Heart right ventricle (tissue), 16 donors: ENCODE measurements at regions not wholly inside any gene's neighbourhood (a gene's known extent, or its start where the extent isn't known, plus 50 kb on each side); places are given as distances from the start of the nearest gene placed in this dataset.

Source experiments
- ATAC-seq, 8 donors: fragments of 200-7000 bp; cut with Tn5 transposase; one replicate each; pipeline ENCODE4 v1.9.1; 2020; ENCODE audit warnings: mild to moderate bottlenecking in 8 of 8, moderate library complexity in 8 of 8, moderate number of reproducible peaks in 1 of 8
- DNase-seq, 2 donors: peaks; one replicate each; pipeline ENCODE4 v3.0.0-alpha.2; 2020
- H3K27ac ChIP-seq, 10 donors: fragments of 200-600 bp; sonication (generic) in 2 of 10; one replicate each; pipeline versions ENCODE4 v1.5.0 to v1.8.0; 2020 to 2022; ENCODE audit warnings: mild to moderate bottlenecking in 3 of 10
- H3K27me3 ChIP-seq, 7 donors: fragments of 200-600 bp; one replicate each; pipeline ENCODE4 v1.8.0; 2021 to 2022; ENCODE audit warnings: mild to moderate bottlenecking in 2 of 7
- H3K36me3 ChIP-seq, 9 donors: fragments of 200-600 bp; sonication (generic) in 1 of 9; one replicate each; pipeline versions ENCODE4 v1.5.0 to v1.8.0; 2020 to 2022; ENCODE audit warnings: mild to moderate bottlenecking in 2 of 9
- H3K4me1 ChIP-seq, 9 donors: fragments of 200-600 bp; sonication (generic) in 1 of 9; one replicate each; pipeline versions ENCODE4 v1.5.0 to v1.8.0; 2020 to 2022; ENCODE audit warnings: mild to moderate bottlenecking in 4 of 9
- H3K4me3 ChIP-seq, 10 donors: fragments of 200-600 bp; sonication (generic) in 2 of 10; one replicate each; pipeline versions ENCODE4 v1.5.0 to v1.8.0; 2020 to 2022; ENCODE audit warnings: mild to moderate bottlenecking in 7 of 10, moderate library complexity in 2 of 10
- H3K9me3 ChIP-seq, 11 donors: fragments of 200-600 bp in 10 of 11; sonication (generic) in 2 of 11; one replicate each; pipeline versions ENCODE4 v1.5.0 to v1.8.0; 2013 to 2022; ENCODE audit warnings: mild to moderate bottlenecking in 2 of 11, control low read depth in 1 of 11, moderate library complexity in 1 of 11
- WGBS, 2 donors: extraction: QIAGEN DNeasy Blood & Tissue Kit; methylation state at CpG; one replicate each; pipeline ENCODE4 v1.1.7; 2013; ENCODE audit warnings: inconsistent platforms in 1 of 2; 5-methylcytosine and 5-hydroxymethylcytosine counted together
- intact Hi-C, 10 donors: fragments of 100-400 bp; cut with DNase I; formaldehyde crosslinking; loops; one replicate each; pipeline versions ENCODE4 v1.11.1 to v1.14.2; 2022
- TF ChIP-seq, protein P1 (sequence below), 9 donors: fragments of 200-600 bp; sonication (generic) in 2 of 9; IDR thresholded peaks; one replicate each; pipeline versions ENCODE4 v1.5.0 to v1.8.0; 2021 to 2022; ENCODE audit warnings: antibody characterized with exemption in 9 of 9, mild to moderate bottlenecking in 5 of 9, moderate library complexity in 1 of 9
- donor health status: Arrhythmogenic right ventricular cardiomyopathy.
- donor health status: ischemic (EF 13 %, LVEDD 7.1; RV severe dilation, severe dysfunction).
- donor health status: healthy with polysubstance abuse.
- donor health status: DM: no; HTN: yes; CAD: no.
- donor health status: DM: no; HTN: no; CAD: no.
- donor health status: ischemic (EF 25% LVEDD 6.9; RV normal size, moderate dysfunction).
- donor health status: ischemic (EF 25% LVEDD 5.7; RV mildly dilated, moderate dysfunction).
- donor health status: healthy.
- donor health status: DM: yes; HTN: yes; CAD: no.
- donor health status: Ischemic cardiomyopathy.
- donor health status: ischemic (EF 35%, LVEDD 5.7; RV mildly dilated, moderate dysfunction).
- donor health status: nonischemic (EF 11% LVEDD 7.7; RV severe dilation, severe dysfunction).
- donor health status: DM: yes; HTN: yes; CAD: no.
- donor health status: PGD.
- donor health status: ischemic (EF 29% LVEDD 5.4; RV normal size, mild dysfunction).
- donor health status: nonischemic (EF 23%, LVEDD 6.1; RV moderate dilation, normal function).

GRCh38 chr3:148044151-148044550 is 635.0 kb downstream of the ZIC1 start:
- no peak for ATAC-seq
- peaks cover 0 to 12% (median 0%) of the 10 kb centered on the region in 11 donors for H3K9me3 ChIP-seq
- intact Hi-C loops: no loop called here
- TF ChIP-seq, protein P1, sequence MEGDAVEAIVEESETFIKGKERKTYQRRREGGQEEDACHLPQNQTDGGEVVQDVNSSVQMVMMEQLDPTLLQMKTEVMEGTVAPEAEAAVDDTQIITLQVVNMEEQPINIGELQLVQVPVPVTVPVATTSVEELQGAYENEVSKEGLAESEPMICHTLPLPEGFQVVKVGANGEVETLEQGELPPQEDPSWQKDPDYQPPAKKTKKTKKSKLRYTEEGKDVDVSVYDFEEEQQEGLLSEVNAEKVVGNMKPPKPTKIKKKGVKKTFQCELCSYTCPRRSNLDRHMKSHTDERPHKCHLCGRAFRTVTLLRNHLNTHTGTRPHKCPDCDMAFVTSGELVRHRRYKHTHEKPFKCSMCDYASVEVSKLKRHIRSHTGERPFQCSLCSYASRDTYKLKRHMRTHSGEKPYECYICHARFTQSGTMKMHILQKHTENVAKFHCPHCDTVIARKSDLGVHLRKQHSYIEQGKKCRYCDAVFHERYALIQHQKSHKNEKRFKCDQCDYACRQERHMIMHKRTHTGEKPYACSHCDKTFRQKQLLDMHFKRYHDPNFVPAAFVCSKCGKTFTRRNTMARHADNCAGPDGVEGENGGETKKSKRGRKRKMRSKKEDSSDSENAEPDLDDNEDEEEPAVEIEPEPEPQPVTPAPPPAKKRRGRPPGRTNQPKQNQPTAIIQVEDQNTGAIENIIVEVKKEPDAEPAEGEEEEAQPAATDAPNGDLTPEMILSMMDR (IDR thresholded peaks at IDR 0.05): no peak
- no peaks in the 10 kb centered on the region for H3K4me1 ChIP-seq
- WGBS, 2 donors: 66 to 76% methylated on average over 1 of the region's 1 CpG
- no peak overlapping the region for H3K27ac ChIP-seq
- no peak overlapping the region for H3K4me3 ChIP-seq
- no peak for DNase-seq
- no peaks in the 10 kb centered on the region for H3K36me3 ChIP-seq
- H3K27me3 ChIP-seq: no peaks in the 10 kb centered on the region

- no peaks in the 10 kb centered on the region for H3K36me3 ChIP-seq
- H3K4me3 ChIP-seq: no peak overlapping the region
- H3K4me1 ChIP-seq: no peaks in the 10 kb centered on the region
- DNase-seq (no peak), ATAC-seq (no peak)
- WGBS, 2 donors: 57% methylated on average over 2 of the region's 2 CpGs
- H3K27ac ChIP-seq: no peak overlapping the region
- TF ChIP-seq, protein P1 (IDR thresholded peaks at IDR 0.05): no peak
- peaks cover 0 to 2% (median 0%) of the 10 kb centered on the region in 11 donors for H3K9me3 ChIP-seq
- no peaks in the 10 kb centered on the region for H3K27me3 ChIP-seq
- intact Hi-C loops: no loop called here
Measured at GRCh38 chr3:148054999-148055398, 642.7 kb upstream of the AGTR1 start.

DNA sequence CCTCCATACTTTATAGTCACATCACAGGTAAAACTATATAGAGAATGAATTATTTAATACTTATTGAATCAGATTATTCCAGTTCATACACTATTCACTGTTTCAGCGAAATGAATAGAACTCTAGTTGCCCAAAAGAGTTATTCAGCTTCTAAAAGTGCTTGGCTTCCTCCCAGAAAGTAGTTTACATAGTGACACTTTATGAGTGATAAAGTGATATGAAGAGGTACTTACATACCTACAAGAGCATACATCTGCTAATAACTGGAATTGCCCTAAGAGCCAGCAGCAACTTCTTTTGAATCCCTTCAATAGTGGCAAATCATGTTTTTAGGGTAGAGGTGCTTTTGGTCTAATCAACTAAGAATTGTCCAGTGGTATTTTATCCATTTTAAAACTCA is 635.1 kb upstream of the AGTR1 start:
- no peaks in the 10 kb centered on the region for H3K9me3 ChIP-seq
- no peaks in the 10 kb centered on the region for H3K4me1 ChIP-seq
- TF ChIP-seq, protein P1 (IDR thresholded peaks at IDR 0.05): no peak
- no peak overlapping the region for H3K4me3 ChIP-seq
- intact Hi-C loops: no loop called here
- no peak overlapping the region for H3K27ac ChIP-seq
- H3K27me3 ChIP-seq: no peaks in the 10 kb centered on the region
- H3K36me3 ChIP-seq: no peaks in the 10 kb centered on the region
- ATAC-seq (no peak), DNase-seq (no peak)
- 82 to 95% methylated on average over 1 of the region's 1 CpG for WGBS, 2 donors

GRCh38 chr3:148066802-148067201 is 630.9 kb upstream of the AGTR1 start:
- intact Hi-C loops: no loop called here

More at GRCh38 chr3:148066802-148067201, 630.9 kb upstream of the AGTR1 start:
- DNase-seq (no peak), ATAC-seq (no peak)
- H3K36me3 ChIP-seq: no peaks in the 10 kb centered on the region
- 74 to 75% methylated on average over 1 of the region's 1 CpG for WGBS, 2 donors
- no peaks in the 10 kb centered on the region for H3K4me1 ChIP-seq
- H3K4me3 ChIP-seq: no peak overlapping the region
- TF ChIP-seq, protein P1 (IDR thresholded peaks at IDR 0.05): no peak
- H3K27me3 ChIP-seq: no peaks in the 10 kb centered on the region
- no peaks in the 10 kb centered on the region for H3K9me3 ChIP-seq
- H3K27ac ChIP-seq: no peak overlapping the region
